ENCODE measurements at regions not wholly inside any gene's neighbourhood (a gene's known extent, or its start where the extent isn't known, plus 50 kb on each side); places are given as distances from the start of the nearest gene placed in this dataset.

DNA sequence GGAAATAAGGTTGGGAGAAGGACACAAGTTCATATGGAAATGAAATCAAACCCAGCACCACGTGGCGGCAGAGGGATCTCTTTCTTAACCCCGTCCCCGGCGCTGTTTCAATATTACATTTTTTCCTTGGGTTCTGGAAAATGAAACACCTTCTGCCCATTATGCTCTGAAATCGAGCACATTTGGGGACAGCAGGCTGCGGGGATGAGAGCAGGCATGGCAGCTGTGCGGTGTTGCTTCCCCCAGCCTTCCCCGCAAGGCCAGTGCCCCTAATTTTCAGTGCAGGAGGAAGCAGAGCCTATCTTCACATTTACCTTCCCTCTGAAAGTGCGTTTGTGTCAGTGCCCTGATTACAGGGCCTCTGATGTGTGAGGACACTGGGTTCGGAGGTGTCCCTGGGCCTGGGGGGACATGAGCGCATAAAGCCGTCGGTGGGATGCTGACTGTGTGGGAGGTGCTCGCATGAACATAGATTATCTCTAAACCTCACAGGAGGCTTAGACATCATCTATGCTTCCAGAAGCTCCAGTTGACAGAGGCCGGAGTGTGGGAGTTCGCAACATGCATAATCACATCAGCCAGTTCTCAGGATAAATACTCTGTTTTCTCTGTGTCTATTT is 921.3 kb downstream of the BRD1 start:
- ATAC-seq, result no peak
- no peak for TF ChIP-seq RARB (CRISPR knock-in tag; IDR thresholded peaks at IDR 0.05)
- TF ChIP-seq PPARA (CRISPR knock-in tag; IDR thresholded peaks at IDR 0.05; ENCODE audit: borderline replicate concordance), result no peak
- TF ChIP-seq ARNTL (CRISPR knock-in tag; IDR thresholded peaks at IDR 0.05; ENCODE audit: borderline replicate concordance, low read depth), result no peak
- TF ChIP-seq CSRNP3 (CRISPR knock-in tag; IDR thresholded peaks at IDR 0.05), result no peak
- TF ChIP-seq ZNF565 (CRISPR knock-in tag; conservative IDR thresholded peaks at IDR 0.05; ENCODE audit: low read depth), result no peak
- TF ChIP-seq, protein P1, sequence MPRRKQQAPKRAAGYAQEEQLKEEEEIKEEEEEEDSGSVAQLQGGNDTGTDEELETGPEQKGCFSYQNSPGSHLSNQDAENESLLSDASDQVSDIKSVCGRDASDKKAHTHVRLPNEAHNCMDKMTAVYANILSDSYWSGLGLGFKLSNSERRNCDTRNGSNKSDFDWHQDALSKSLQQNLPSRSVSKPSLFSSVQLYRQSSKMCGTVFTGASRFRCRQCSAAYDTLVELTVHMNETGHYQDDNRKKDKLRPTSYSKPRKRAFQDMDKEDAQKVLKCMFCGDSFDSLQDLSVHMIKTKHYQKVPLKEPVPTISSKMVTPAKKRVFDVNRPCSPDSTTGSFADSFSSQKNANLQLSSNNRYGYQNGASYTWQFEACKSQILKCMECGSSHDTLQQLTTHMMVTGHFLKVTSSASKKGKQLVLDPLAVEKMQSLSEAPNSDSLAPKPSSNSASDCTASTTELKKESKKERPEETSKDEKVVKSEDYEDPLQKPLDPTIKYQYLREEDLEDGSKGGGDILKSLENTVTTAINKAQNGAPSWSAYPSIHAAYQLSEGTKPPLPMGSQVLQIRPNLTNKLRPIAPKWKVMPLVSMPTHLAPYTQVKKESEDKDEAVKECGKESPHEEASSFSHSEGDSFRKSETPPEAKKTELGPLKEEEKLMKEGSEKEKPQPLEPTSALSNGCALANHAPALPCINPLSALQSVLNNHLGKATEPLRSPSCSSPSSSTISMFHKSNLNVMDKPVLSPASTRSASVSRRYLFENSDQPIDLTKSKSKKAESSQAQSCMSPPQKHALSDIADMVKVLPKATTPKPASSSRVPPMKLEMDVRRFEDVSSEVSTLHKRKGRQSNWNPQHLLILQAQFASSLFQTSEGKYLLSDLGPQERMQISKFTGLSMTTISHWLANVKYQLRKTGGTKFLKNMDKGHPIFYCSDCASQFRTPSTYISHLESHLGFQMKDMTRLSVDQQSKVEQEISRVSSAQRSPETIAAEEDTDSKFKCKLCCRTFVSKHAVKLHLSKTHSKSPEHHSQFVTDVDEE (CRISPR knock-in tag; IDR thresholded peaks at IDR 0.05), result no peak
- TF ChIP-seq ESRRG (CRISPR knock-in tag; IDR thresholded peaks at IDR 0.05), result no peak

DNA sequence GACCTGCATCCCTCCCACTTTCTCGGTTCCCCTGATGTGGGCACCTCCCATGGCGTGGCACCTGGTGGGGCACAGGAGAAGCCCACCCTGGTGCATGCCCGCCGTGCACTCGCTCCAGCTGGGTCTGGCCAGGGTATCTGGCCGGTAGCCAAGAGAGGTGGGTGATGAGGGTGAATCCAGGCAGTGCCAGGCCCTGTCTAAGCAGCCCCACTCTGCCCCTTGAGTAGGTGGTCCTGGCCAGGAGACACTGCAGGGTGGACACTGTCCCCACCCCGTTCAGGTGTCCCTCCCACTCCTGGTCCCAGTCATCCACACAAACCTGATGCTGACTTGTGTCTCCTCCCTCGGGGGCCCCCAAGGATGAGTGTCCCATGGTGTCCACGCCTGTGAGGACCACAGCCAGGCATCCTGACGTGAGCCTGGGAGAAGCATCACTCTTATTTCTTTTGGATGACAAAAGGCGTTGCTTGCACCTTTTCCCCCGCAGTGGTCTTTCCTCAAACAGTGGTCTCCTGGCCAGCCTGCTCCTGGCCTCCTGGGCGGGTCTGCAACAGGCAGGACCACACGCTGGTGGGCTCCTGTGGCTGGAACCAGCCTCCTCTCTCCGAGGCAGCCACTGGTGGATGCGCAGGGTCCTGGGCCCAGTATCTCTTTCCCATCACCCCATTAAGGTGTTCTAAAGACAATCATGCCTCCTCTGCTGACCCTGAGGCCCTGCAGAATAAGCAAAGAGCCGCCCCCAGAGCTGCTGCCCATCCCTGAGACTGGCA is 922.3 kb downstream of the BRD1 start:
- no peak for ATAC-seq
- TF ChIP-seq ARNTL (CRISPR knock-in tag; IDR thresholded peaks at IDR 0.05; ENCODE audit: borderline replicate concordance, low read depth), result no peak
- TF ChIP-seq ZNF565 (CRISPR knock-in tag; conservative IDR thresholded peaks at IDR 0.05; ENCODE audit: low read depth), result no peak

DNA sequence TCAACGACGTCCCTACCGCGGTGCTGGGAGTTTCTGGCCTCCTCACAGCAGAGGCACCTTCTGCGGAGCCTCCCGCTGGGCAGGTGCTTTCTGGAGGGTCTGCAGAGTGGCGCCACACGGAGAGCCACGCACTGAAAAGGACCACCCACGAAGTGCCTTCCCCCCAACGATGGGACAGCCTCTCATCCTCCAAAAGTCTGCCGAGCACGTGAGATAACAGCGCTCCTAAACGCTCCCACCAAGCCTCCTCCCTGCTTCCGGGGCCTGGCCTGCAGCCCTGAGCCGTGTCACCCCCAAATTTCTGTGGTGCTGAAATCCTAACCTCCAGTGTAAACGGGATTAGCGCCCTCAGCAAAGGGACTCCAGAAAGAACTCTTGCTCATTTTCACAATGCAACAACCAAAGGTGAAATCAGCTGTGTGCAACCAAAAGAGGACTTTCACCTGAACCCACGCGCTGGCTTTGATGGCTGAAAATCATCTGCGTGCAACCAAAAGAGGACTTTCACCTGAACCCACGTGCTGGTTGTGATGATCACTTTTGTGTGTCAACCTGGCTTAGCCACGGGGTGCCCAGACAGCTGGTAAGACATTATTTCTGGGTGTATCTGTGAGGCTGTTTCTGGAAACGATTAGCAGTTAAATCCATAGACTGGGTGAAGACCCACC is 924.6 kb downstream of the BRD1 start:
- no peak for ATAC-seq
- TF ChIP-seq ISL1 (CRISPR knock-in tag; IDR thresholded peaks at IDR 0.05) (no peak), TOX (CRISPR knock-in tag; IDR thresholded peaks at IDR 0.05; ENCODE audit: borderline replicate concordance) (no peak), CSDC2 (CRISPR knock-in tag; IDR thresholded peaks at IDR 0.05) (no peak), SNAI2 (CRISPR knock-in tag; IDR thresholded peaks at IDR 0.05) (no peak), ZNF8 (CRISPR knock-in tag; IDR thresholded peaks at IDR 0.05) (no peak), BACH2 (CRISPR knock-in tag; IDR thresholded peaks at IDR 0.05; ENCODE audit: borderline replicate concordance) (no peak), ARNTL (CRISPR knock-in tag; IDR thresholded peaks at IDR 0.05; ENCODE audit: borderline replicate concordance, low read depth) (no peak), ZNF70 (CRISPR knock-in tag; IDR thresholded peaks at IDR 0.05) (no peak), OSR1 (CRISPR knock-in tag; IDR thresholded peaks at IDR 0.05) (no peak), CSRNP3 (CRISPR knock-in tag; IDR thresholded peaks at IDR 0.05) (no peak), ZFP3 (CRISPR knock-in tag; IDR thresholded peaks at IDR 0.05) (no peak), PATZ1 (CRISPR knock-in tag; IDR thresholded peaks at IDR 0.05; ENCODE audit: borderline replicate concordance) (no peak)
- TF ChIP-seq, protein P1 (CRISPR knock-in tag; IDR thresholded peaks at IDR 0.05), result no peak

Measured in SK-N-SH treated with all-trans-retinoic acid at 6 μM for 48 hours (cell line).